ENCODE measurements at regions not wholly inside any gene's neighbourhood (a gene's known extent, or its start where the extent isn't known, plus 50 kb on each side); places are given as distances from the start of the nearest gene placed in this dataset.
"Not testable (repeated sequence)": the region's sequence is repeated elsewhere in the genome, so short reads cannot be mapped to it uniquely, and the experiment has no call there.

- H3K27ac ChIP-seq (ENCODE audit: low read depth, low read length) = no peak overlapping the region
- H3K27me3 ChIP-seq (ENCODE audit: insufficient read depth, low read length) = no peaks in the 10 kb centered on the region
- H2AFZ ChIP-seq (ENCODE audit: low read length) = peak overlapping the region; percentile 42
- TF ChIP-seq CTCF (IDR thresholded peaks at IDR 0.05; ENCODE audit: extremely low read depth, low read depth, low read length) = no peak
- DNase-seq (ENCODE audit: insufficient read length, low spot score, missing footprints) = no peak
- no peak overlapping the region for H3K4me2 ChIP-seq (ENCODE audit: insufficient read depth, low read length)
- H3K36me3 ChIP-seq (ENCODE audit: insufficient read depth, low read length) = no peaks in the 10 kb centered on the region
- no peak overlapping the region for H3K4me3 ChIP-seq (ENCODE audit: insufficient read depth, low read length)
- H3K4me1 ChIP-seq (ENCODE audit: insufficient read depth, low read length) = no peaks in the 10 kb centered on the region
- no peaks in the 10 kb centered on the region for H3K79me2 ChIP-seq (ENCODE audit: insufficient read depth, low read length)
- H3K9me3 ChIP-seq (ENCODE audit: low read depth, low read length) = no peaks in the 10 kb centered on the region
- no peaks in the 10 kb centered on the region for H4K20me1 ChIP-seq (ENCODE audit: insufficient read depth, low read length)
Measured at GRCh38 chr10:52599551-52600200, 172.9 kb downstream of the MBL2 start.

- not testable (repeated sequence) for DNase-seq (ENCODE audit: insufficient read length, low spot score, missing footprints); H3K36me3 ChIP-seq (ENCODE audit: insufficient read depth, low read length); H3K9me3 ChIP-seq (ENCODE audit: low read depth, low read length); H3K79me2 ChIP-seq (ENCODE audit: insufficient read depth, low read length); H3K4me2 ChIP-seq (ENCODE audit: insufficient read depth, low read length); H3K27me3 ChIP-seq (ENCODE audit: insufficient read depth, low read length); H2AFZ ChIP-seq (ENCODE audit: low read length); H3K4me3 ChIP-seq (ENCODE audit: insufficient read depth, low read length); H3K4me1 ChIP-seq (ENCODE audit: insufficient read depth, low read length); H3K27ac ChIP-seq (ENCODE audit: low read depth, low read length); H4K20me1 ChIP-seq (ENCODE audit: insufficient read depth, low read length)
Measured at GRCh38 chr10:52604131-52604530, 168.5 kb downstream of the MBL2 start.

- Histone ChIP-seq H3K36me3 (ENCODE audit: insufficient read depth, low read length) (no peaks in the 10 kb centered on the region), H2AFZ (ENCODE audit: low read length) (no peak overlapping the region), H3K4me3 (ENCODE audit: insufficient read depth, low read length) (no peak overlapping the region), H3K79me2 (ENCODE audit: insufficient read depth, low read length) (no peaks in the 10 kb centered on the region), H4K20me1 (ENCODE audit: insufficient read depth, low read length) (no peaks in the 10 kb centered on the region), H3K9me3 (ENCODE audit: low read depth, low read length) (no peaks in the 10 kb centered on the region), H3K4me1 (ENCODE audit: insufficient read depth, low read length) (peaks cover 3% of the 10 kb centered on the region), H3K4me2 (ENCODE audit: insufficient read depth, low read length) (no peak overlapping the region), H3K27ac (ENCODE audit: low read depth, low read length) (no peak overlapping the region), H3K27me3 (ENCODE audit: insufficient read depth, low read length) (no peaks in the 10 kb centered on the region)
- no peak for TF ChIP-seq CTCF (IDR thresholded peaks at IDR 0.05; ENCODE audit: extremely low read depth, low read depth, low read length)
- no peak for DNase-seq (ENCODE audit: insufficient read length, low spot score, missing footprints)
Measured at GRCh38 chr10:52609071-52609470, 163.5 kb downstream of the MBL2 start.

DNA sequence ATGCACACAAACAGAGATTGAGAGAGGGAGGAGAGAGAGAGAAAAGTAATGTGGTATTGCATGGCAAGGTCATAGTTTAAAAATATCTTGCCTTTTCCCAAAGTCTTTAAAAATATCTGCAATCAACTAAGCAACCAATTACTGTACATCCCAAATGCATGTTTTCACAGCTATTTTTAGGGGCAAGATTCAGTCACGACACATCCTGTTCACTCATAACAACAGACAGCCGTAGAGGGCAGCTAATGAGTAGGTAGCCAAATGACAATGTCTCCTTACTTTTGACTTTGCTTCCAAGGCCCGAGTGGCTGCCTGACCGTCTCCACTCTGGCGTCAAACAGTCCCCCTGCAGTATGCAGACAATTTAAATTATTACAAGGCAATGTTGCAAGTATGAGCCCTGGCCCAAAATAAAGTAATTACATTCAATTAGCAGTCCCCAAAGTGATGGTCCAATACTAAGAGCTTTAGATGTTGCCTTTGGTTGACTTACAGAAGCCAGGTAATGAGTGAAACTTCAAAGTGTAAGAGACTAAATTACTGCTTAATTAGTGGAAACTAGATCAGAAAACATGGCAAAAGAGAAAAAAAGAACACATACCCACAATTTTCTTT lies 162.9 kb downstream of the MBL2 start:
- no peaks in the 10 kb centered on the region for H3K79me2 ChIP-seq (ENCODE audit: insufficient read depth, low read length)
- no peaks in the 10 kb centered on the region for H4K20me1 ChIP-seq (ENCODE audit: insufficient read depth, low read length)
- no peaks in the 10 kb centered on the region for H3K36me3 ChIP-seq (ENCODE audit: insufficient read depth, low read length)
- H3K4me2 ChIP-seq (ENCODE audit: insufficient read depth, low read length) = no peak overlapping the region
- peak overlapping the region; percentile 82 for H2AFZ ChIP-seq (ENCODE audit: low read length)
- H3K4me3 ChIP-seq (ENCODE audit: insufficient read depth, low read length) = no peak overlapping the region
- peaks cover 3% of the 10 kb centered on the region for H3K4me1 ChIP-seq (ENCODE audit: insufficient read depth, low read length)
- TF ChIP-seq CTCF (IDR thresholded peaks at IDR 0.05; ENCODE audit: extremely low read depth, low read depth, low read length) = no peak
- H3K27me3 ChIP-seq (ENCODE audit: insufficient read depth, low read length) = no peaks in the 10 kb centered on the region
- DNase-seq (ENCODE audit: insufficient read length, low spot score, missing footprints) = no peak
- no peak overlapping the region for H3K27ac ChIP-seq (ENCODE audit: low read depth, low read length)
- H3K9me3 ChIP-seq (ENCODE audit: low read depth, low read length) = no peaks in the 10 kb centered on the region
